ENCODE measurements at regions not wholly inside any gene's neighbourhood (a gene's known extent, or its start where the extent isn't known, plus 50 kb on each side); places are given as distances from the start of the nearest gene placed in this dataset.

DNA sequence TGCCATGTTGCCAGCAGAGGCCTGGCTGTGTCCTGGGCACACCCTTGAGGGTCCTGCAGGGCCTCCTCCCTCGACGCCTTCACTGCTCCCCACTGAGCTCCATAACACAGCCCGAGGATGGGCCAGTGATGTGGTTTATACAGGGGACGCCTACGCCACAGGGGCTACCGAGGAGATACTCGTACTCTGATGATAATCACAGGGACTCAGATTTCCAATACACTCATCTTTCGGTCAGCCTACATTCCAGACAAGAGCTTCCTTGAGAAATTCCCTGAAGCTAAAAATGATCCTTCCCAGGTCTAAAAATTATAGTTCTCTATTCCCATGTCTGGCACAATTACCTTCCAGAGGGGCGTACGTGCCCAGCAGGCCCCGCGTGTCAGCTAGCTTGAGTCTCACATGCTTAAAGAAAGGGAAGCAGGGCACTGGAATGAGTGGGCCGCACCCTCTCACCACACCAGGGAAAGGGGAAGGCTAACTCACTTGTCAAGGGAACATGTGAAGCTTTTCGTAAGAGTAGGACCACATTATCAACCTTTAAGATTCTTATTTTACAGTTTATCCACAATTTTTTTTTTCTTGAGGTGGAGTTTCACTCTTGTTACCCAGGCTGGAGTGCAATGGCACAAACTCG, 159.5 kb upstream of the NDUFV2 start:
- DNase-seq (ENCODE audit: low spot score), result no peak

GRCh38 chr18:8943900-8944870, 158.3 kb upstream of the NDUFV2 start:
- DNase-seq (ENCODE audit: low spot score), result peak; percentile 60
- peak; percentile 91 for FAIRE-seq

More for the DNA sequence above, 159.5 kb upstream of the NDUFV2 start:
- no peak for FAIRE-seq

- peak; percentile 91 for FAIRE-seq
- no peak for DNase-seq (ENCODE audit: low spot score)
Observed at GRCh38 chr18:8944871-8945245, 157.6 kb upstream of the NDUFV2 start.

- DNase-seq (ENCODE audit: low spot score) (no peak), FAIRE-seq (peak; percentile 32)
Observed at GRCh38 chr18:8945514-8945913, 157.0 kb upstream of the NDUFV2 start.

- DNase-seq (ENCODE audit: low spot score) (peak; percentile 77), FAIRE-seq (peak; percentile 13)
Observed at GRCh38 chr18:8946066-8946838, 156.2 kb upstream of the NDUFV2 start.

DNA sequence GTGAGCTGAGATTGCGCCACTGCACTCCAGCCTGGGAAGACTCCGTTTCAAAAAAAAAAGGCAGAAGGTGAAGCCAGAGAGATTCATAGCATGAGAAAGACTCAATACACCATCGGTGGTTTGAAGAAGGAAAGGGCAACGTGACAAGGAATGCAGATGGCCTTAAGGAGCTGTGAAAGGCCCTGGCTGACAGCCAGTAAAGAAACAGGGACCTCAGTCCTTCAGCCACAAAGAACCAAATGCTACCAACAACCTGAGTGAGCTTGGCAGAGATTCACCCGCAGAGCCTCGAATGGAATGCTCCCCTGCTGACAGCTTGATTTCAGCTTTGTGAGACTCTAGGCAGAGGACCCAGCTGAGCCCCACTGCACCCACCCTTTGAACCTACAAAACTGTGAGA, 154.9 kb upstream of the NDUFV2 start:
- FAIRE-seq (no peak), DNase-seq (ENCODE audit: low spot score) (peak; percentile 56)

DNA sequence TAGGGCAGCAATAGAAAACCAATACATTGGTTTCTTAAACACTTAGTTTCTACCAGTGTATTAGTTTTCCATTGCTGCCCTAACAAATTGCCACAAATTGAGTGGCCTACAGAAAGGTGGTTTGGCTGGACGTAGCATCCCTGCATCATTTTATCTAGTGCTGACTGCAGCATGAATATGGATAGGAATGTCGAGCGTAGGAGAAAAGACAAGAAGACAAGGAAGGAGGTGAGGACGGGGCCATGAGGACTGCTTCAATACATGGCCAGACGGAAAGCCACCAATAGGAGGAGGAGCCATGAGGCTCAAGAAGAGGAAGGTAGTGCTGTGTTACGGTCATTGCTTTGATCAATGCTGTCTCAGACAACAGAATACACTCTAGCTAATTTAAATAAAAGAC, 154.5 kb upstream of the NDUFV2 start:
- FAIRE-seq, result peak; percentile 94
- no peak for DNase-seq (ENCODE audit: low spot score)

DNA sequence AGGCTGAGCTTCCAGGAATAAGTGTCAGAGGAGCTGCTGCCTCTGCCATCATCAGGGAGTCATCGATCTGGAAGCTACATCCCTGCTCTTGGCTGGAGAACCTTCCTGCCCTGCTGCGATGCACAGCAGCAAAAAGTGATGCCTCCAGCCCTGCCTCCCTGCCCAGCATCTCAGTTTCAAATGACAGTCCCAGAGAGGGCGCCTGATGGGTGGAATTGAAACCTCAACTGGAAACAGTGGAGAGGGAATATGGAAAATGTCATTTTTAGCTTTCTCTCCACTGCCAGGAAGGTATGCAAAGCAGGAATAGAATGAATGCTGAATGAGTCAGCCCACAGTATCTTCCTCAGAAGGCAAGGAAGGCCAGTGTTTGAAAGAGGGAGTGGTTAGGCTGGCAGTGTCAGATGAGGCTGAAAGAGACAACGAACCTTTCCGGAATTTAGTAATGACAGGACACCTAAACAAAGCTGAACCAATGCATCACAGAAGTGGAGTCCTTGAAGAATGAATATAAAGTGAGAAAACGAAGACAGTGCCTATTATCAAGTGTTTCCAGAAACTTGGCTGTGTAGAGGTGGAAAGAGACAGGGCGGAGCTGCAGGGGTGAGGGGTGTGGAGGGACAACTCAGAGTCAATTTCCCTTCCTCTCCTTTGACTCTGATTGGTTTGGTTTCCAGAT, 153.9 kb upstream of the NDUFV2 start:
- FAIRE-seq, result peak; percentile 97
- DNase-seq (ENCODE audit: low spot score), result peak; percentile 87

- peak; percentile 67 for DNase-seq (ENCODE audit: low spot score)
- FAIRE-seq, result peak; percentile 86
Observed at GRCh38 chr18:8949206-8949605, 153.3 kb upstream of the NDUFV2 start.

DNA sequence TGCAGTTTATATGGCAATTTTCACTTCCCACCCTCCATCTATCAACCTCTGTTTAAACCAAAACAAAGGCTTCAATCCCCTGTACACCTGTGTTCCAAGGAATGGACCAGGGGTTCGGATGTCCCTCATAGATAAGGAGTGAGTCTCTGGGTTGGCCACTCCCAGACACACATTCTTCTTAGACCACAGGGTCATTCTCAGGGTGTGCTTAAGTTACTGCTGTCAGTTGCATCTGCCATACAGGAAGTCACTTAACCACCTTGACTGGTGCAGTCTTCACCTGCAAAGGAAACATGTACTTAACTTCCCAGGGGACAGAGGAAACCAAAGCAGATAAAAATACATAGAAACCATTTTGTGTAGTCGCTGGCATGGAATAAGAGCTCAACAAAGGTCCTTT, 151.0 kb upstream of the NDUFV2 start:
- no peak for FAIRE-seq

GRCh38 chr18:8952174-8952573, 150.3 kb upstream of the NDUFV2 start:
- DNase-seq (ENCODE audit: low spot score) (no peak), FAIRE-seq (no peak)

More for the DNA sequence above, 151.0 kb upstream of the NDUFV2 start:
- peak; percentile 44 for DNase-seq (ENCODE audit: low spot score)

DNA sequence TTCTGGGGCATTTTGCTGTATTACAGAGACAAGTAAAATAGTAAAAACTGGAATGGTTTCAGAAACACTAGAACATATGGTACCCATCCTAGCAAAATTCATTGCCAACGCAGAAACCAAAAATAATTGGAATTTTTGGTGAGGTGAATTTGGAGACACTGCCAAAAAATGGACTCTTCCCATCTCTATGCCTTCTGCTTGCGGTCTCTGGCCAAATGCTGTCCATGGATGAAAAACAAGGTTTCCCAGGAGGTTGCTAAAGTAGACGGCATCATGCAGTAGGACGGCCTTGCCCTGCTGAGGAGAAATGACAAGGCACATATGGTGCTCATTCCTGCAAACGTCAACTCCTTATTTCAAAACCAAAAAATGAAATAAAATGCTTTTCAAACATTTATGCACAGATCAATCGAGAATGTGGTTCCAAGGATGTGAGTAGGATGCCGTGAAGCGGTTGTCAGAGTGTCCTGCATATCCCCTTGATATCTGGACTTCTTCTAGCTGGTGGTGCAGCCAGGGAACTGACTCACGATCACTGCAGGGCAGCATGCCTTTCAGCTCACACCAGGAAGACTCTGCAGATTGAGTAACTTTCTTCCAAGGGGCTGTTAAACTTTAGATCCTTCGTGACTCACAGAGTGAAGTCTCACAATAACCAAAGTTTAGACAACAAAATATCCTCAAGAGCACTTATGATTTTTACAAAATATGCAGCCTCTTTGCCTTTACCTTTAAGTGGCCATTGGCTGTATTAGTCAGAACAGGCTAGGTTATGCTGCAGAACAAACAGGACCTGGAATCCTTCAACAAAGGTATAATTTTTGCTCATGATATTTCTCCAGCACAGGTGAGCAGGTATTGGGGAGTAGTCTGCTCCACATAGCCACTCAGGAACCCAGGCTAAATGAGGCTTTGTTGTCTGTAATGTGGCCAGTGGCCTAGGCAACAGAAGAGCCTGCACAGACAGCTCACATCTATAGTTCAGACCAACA, 149.4 kb upstream of the NDUFV2 start:
- FAIRE-seq, result no peak
- no peak for DNase-seq (ENCODE audit: low spot score)

DNA sequence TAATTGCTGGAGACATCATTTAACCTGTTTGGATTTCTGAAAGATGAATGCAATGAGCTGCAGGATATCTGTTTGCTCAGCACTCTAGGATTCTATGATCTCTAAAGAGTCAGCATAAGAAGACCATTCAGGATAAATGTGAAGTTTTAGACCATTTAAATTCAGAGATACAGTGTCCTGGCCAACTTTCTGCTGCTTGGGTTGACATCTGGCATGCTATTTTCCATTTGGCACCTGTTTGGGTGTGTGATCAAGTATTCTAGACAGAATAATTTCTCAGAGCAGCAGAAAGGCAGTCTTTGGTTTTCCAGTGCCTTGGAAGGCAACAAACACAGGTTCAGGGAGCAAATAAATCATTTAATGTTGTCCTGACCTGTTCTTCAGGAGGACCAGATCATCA, 144.8 kb upstream of the NDUFV2 start:
- FAIRE-seq, result no peak
- no peak for DNase-seq (ENCODE audit: low spot score)

DNA sequence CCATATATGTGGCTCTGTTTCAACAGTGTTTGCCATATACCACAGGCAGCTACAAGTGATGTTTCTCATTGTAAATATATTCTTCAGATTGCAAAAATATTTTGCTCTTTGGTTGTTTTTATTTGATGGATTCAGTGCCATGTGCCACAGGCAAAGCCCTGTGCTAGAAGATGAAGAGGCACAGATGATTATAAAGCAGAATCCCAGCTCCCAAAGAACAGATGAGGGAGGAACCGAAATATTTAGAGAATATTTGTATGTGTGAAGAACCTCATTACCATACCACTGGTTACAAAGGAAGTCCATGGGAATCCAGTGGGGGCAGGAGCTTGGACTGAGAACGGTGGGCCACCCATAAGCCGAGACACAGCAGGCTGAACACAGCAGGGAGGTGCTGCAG, 143.8 kb upstream of the NDUFV2 start:
- no peak for DNase-seq (ENCODE audit: low spot score)

GRCh38 chr18:8959551-8960135, 142.9 kb upstream of the NDUFV2 start:
- DNase-seq (ENCODE audit: low spot score) (no peak), FAIRE-seq (no peak)

More for the DNA sequence above, 143.8 kb upstream of the NDUFV2 start:
- FAIRE-seq, result no peak

DNA sequence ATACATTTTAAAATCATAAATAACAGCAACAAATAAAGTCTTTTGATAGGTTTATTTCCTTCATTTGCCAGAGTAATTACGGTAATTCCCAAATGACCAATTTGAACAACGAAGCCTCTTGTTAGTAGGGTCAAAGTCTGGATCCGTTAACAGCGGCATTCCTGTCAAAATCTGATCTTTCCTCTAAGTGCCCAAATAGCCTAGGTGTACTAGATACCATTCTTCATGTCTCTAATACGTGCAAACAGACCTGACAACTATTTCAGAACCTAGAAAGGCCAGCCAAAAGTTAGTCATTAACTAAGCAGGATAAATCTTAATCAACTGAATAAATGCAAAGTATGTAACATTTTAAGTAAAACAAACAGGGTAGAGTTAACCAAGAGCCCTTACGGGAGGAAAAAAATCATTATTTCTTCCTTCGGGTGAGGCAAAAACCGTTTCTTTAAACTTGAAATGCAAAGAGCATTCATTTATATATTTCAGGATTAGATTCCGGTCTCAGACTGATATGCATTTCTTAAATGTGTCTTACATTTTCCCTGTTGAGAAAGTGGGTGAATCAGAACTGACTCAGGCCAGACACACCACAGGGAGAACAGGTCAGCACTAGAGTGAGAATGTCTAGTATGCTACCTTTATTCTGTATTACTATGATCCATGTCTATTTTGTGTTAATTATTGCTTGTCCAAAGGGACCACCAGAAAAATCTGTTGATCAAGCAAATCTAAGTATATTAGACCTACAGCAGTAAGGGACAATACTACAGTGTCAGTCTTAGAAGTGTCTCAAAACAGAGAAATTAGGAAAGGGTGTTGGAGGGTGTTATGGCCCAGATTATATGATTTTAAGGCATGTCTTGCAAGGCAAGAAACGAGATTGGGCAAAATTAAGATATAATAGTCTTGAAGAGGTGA, 141.5 kb upstream of the NDUFV2 start:
- FAIRE-seq (no peak), DNase-seq (ENCODE audit: low spot score) (no peak)

DNA sequence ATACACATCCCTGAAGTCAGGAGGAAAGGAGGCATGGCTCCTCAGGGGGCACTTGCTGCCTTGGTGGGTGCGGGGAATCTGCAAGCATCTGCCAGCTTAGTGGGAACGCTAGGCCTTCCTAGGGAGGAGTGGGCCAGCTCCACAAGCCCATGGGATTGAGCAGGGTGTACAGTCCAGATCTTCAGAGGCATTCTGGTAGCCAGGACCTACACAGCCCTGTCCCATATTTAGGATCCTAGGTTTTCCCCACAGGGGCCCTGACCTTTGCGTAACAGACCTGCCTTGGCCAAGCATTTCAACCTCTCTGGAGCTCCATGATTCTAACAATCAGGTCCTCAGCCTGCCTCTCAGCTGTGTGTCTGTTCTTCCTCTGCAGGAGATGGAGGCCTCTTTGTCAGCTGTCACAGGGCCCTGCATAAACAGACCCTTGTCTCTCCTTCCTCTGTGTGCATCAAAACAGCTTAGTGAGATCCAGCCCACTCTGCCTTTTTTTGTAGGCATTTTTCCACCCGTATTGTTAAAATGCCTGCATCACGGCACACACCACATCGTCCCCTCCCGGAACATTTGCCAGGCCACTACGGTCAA, 140.2 kb upstream of the NDUFV2 start:
- DNase-seq (ENCODE audit: low spot score), result no peak
- no peak for FAIRE-seq

Data from urothelium cell line (cell line).